Dermis microvascular lymphatic vessel endothelial cell (primary cell): ENCODE measurements at regions not wholly inside any gene's neighbourhood (a gene's known extent, or its start where the extent isn't known, plus 50 kb on each side); places are given as distances from the start of the nearest gene placed in this dataset.
A peak's percentile ranks its signal among the peaks of the same experiment; 100 is the strongest.
"Not testable (repeated sequence)": the region's sequence is repeated elsewhere in the genome, so short reads cannot be mapped to it uniquely, and the experiment has no call there.

Experiments
- DNase-seq, 2 donors: peaks; one replicate each; pipeline versions ENCODE4 v3.0.0 to v3.0.0-alpha.2; 2010; ENCODE audit warnings: low read depth in 2 of 2

DNA sequence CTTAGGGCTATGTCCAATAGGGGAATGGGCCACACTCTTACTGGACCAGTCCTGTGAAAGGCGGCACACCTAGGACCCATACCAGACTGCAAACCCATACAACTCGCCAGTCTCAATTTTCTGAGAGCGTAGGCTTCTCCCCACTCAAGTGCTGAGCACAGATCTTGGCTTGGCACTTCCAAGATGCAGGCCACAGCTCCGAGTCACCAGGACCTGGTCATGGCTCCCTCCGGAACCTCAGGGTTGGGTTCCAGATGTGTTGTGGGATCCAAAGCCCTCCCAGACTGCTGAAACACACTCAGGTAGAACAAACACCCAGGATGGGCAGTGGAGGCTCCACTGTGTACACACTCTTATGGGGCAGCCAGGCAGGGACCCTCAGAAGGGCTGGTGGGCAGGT, 103.3 kb downstream of the TMEM144 start:
- no peak for DNase-seq

DNA sequence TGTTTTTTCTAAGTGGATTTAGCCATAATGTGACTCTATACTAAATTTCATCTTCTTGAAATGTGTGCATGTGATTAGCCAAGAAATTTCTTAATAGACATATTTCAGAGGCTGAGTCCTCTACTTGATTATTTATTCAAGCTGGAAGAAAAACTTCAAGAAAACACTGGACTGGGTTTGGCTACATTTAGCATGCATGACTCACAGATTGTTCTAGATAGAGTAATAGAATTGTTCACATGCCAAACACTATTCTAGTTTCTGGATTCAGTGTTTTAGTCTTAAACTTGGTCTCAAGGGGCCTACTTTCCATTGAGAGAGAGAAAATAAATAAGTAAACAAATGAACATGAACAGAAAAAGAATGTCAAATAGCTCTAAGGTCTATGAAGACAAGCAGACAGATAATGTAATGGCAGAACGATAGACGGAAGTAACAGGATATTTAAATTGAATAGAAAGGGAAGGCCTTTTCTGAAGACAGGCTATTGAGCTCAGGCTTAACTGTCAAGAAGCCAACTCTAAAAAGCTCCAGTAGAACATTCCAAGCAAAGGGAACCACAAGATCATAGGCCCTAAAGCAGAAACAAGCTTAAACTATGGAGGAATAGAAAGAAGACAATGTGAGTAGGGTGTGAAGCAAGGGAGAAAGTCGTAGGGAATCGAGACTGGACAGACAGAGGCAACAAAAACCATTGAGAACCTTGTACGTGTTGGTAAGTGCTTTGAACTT, 104.6 kb downstream of the TMEM144 start:
- peak in 1 of 2 donors; percentile 66 for DNase-seq

- no peak for DNase-seq
Measured at GRCh38 chr4:158315706-158316105, 105.4 kb downstream of the TMEM144 start.

- DNase-seq, result no peak
Measured at GRCh38 chr4:158316264-158316663, 106.0 kb downstream of the TMEM144 start.

DNA sequence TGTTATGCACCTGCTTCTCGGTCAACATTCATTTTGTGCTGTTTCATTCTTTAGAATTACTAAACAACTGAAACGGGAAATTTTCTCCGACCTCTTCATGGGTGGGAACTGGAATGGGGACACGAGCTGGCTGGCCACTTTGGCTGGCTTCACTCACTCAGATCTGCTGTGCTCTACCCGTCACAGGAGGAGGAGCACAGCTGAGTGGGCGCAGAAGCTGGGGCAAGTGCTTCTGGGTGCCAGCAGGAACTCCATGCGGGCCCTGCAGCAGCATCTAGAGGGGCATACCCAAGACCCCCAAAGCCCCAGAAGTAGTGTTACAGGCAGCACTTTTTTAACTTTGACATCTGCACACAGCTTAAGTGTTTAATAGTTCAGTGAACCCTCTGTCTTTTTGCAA, 109.6 kb downstream of the TMEM144 start:
- no peak for DNase-seq

DNA sequence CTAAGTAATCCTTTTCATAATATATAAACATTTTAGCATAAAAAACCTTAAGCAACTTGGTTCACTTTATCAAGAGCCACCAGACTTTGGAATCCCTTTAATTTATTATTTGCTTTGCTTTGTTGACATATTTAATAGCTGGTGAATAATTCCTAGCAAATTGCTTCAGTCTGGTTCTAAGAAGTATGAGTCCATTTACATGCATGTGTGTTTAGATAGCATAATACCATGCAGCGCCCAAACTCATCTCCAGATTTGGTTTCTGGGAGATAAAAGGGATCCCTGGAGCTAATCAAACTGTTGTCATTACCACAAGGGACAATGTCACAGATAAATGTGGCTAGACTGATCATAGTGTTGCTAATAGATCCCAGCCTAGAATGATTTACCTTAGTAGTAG, 111.8 kb downstream of the TMEM144 start:
- no peak for DNase-seq

- DNase-seq, result no peak
Measured at GRCh38 chr4:158327525-158327924, 117.2 kb downstream of the TMEM144 start.

DNA sequence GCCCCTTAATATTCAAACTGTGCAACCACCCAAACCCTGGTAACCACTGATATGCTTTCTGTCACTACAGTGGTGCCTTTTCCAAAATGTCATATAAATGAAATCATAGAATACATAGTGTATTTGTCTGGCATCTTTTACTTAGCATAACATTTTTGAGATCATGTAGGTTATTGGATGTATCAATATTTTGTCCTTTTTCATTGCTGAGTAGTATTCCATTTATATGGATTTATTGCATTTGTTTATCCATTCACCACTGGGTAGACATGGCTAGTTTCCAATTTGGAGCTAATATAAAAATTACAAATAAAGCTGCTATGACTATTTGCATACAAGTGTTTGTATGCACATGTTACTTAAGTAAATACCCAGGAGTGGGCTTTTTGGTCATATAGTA, 121.6 kb downstream of the TMEM144 start:
- no peak for DNase-seq

DNA sequence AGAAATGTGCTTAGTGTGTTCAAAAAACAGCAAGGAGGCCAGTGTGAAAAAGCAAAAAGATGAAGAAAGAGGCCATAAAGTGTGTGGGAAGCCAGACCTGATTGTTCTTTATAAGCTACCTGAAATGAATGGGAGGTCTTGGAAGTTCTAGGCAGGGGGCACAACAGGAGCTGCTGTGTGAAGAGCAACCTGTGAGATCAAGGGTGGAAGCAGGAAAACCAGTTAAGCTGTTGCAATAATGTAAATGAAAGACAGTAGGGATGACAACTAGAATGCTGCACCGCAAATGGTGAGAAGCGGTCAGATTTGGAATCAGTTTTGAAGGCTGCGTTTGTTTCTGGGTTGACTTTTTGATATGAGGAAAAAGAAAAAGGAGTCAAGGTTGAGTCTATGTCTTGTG, 123.5 kb downstream of the TMEM144 start:
- no peak for DNase-seq

DNA sequence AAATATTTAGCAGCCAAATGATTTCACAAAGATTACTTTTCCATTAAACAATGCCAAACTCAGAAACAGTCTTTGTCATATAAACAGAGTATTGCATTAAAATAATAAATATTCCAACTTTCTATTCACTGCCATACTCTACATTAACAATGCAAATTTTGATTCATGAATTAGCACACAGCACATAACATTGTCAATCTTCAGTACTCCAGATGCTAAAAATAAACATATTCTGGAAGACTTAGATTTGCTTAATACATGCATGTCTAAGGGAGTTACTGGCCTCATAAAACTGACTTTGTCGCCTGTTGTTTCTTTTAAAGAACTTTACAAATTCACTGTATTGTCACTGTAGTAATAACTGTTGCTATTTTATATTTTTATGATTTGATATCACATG, 131.6 kb downstream of the TMEM144 start:
- DNase-seq, result no peak

- DNase-seq, result no peak
Measured at GRCh38 chr4:158346576-158346975, 136.3 kb downstream of the TMEM144 start.

GRCh38 chr4:158347556-158347955, 137.3 kb downstream of the TMEM144 start:
- no peak for DNase-seq

GRCh38 chr4:158350161-158350560, 139.9 kb downstream of the TMEM144 start:
- no peak for DNase-seq

DNA sequence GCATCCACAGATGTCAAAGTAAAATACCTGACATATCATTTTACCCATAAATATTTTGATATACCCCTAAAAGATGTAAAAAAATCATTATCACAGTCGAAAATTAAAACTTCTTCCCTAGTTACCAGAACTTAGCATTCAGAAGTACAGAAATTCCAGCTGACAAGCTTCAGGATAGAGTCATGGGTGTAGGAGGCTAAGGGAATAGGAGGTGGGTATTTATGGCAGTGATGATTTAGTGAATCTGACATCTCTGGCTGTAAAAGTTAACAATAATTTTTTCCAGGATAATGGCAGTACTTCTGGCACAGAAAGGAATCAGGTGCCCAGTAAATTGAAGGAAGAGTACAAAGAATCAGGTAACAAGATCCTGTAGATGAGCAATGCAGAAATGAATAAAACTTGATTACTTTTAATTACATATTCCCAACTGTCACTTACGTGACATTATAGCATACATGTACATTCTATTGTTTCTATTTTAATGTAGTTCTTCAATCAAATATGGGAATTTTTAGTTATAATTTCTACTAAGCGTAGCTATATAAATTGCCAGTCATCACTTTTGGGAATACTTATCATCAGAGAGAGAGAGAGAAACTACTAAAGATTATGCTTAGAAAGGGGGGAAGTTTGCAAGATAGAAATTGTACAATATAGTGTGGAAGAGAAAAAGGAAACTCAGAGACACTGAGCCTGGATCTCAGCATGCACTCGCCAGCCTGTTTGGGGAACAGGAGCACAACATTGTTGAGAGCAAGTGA, 143.4 kb downstream of the TMEM144 start:
- no peak for DNase-seq

DNA sequence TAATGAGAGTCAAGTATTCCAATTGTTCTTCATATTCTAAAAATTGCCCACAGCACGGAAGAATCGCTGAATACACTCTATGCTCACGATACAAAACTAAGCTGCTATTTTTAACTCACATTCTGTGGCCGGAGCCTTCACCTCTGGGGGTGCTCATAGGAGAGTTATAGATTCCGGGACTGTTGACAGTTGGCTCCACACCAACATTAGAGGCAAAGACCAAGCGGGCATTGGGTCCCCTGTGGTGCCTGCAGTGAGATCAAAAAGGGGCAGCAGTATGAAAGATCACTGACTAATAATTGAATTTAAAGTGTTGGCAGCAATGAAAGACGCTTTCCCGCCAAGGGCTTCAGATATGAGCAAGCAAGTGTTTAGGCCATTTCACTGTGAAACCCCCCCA, 146.0 kb downstream of the TMEM144 start:
- DNase-seq, result no peak

DNA sequence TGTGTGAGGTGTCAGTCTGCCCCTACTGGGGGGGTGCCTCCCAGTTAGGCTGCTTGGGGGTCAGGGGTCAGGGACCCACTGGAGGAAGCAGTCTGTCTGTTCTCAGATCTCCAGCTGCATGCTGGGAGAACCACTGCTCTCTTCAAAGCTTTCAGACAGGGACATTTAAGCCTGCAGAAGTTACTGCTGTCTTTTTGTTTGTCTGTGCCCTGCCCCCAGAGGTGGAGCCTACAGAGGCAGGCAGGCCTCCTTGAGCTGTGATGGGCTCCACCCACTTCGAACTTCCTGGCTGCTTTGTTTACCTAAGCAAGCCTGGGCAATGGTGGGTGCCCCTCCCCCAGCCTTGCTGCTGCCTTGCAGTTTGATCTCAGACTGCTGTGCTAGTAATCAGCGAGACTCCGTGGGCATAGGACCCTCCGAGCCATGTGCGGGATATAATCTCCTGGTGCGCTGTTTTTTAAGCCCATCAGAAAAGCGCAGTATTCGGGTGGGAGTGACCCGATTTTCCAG, 153.7 kb upstream of the RXFP1 start:
- not testable (repeated sequence) for DNase-seq

- DNase-seq, result peak in 1 of 2 donors; percentile 16
Measured at GRCh38 chr4:158371158-158371557, 150.5 kb upstream of the RXFP1 start.

GRCh38 chr4:158374318-158374717, 147.4 kb upstream of the RXFP1 start:
- DNase-seq, result no peak

- DNase-seq, result no peak
Measured at GRCh38 chr4:158376106-158376840, 145.4 kb upstream of the RXFP1 start.

GRCh38 chr4:158384414-158384813, 137.3 kb upstream of the RXFP1 start:
- no peak for DNase-seq

DNA sequence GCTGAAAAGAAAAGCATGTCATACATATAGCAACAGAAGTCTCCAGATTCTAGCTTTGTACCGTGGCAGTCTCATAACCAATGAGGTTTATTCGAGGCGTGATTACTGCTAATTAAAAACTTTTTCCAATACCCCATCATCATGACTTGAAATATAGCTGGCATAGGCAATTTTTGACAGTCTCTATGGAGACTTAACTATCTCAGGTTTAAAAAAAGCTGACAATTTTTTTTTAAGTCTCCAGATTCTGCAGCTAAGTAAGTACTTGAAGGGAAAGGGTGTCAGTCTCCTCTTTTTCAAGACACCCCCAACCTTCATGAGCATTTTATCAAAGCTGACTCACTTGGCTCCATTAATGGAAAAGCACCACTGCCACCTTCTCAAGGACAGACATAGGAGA, 126.3 kb upstream of the RXFP1 start:
- no peak for DNase-seq

- DNase-seq, result no peak
Measured at GRCh38 chr4:158395889-158396288, 125.8 kb upstream of the RXFP1 start.
